ENCODE measurements at regions not wholly inside any gene's neighbourhood (a gene's known extent, or its start where the extent isn't known, plus 50 kb on each side); places are given as distances from the start of the nearest gene placed in this dataset.

DNA sequence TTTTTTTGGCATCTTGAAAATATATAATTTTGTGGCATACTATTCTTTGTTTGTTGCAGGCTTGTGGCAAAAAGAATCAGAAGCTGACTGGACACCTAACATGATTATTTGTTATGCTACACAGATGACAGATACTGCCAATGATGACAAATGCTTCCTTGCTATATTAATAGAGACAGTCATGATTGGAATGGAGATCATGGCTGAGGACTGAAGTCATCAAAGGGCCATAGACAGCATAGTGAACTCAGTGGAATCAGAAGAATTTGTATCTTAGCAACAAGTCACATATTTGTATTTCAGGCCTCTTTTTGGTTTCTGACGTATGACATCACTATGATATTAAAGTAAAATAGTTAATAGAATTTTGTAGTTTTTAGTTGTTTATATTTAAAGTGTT lies 1003.8 kb upstream of the DDX18 start:
- no peak for TF ChIP-seq TAF1 (conservative IDR thresholded peaks at IDR 0.05)
- TF ChIP-seq CTCF (IDR thresholded peaks at IDR 0.05; ENCODE audit: low read depth, low read length, missing input control) = no peak
- TF ChIP-seq YY1 (IDR thresholded peaks at IDR 0.05) = no peak
- no peak for TF ChIP-seq RXRA (IDR thresholded peaks at IDR 0.05)
- TF ChIP-seq FOXA1 (IDR thresholded peaks at IDR 0.05) = no peak
- no peak for TF ChIP-seq SP1 (IDR thresholded peaks at IDR 0.05)

Measured in liver (tissue), 3 donors.